ENCODE measurements at regions not wholly inside any gene's neighbourhood (a gene's known extent, or its start where the extent isn't known, plus 50 kb on each side); places are given as distances from the start of the nearest gene placed in this dataset.
"Not testable (repeated sequence)": the region's sequence is repeated elsewhere in the genome, so short reads cannot be mapped to it uniquely, and the experiment has no call there.

DNA sequence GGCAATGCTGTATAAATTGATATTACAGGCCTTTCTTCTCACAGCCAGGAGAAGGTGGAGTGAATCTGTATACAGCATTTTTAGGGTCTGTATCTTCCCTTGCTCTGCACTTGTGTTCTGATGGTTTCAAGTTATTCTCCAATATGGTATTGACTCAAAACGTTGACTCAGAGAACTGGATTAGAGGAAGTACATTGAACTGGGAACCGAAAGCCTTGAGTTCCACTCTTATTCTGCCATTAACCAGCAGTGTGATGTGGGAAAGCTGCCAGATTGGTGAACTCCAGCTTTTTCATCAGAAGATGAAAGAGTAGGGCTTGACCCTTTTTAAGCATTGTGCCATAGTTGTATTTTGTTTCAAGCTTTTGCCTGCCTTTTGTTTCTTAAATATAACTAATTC lies 167.7 kb downstream of the SPRY2 start:
- DNase-seq (ENCODE audit: low read depth): no peak

DNA sequence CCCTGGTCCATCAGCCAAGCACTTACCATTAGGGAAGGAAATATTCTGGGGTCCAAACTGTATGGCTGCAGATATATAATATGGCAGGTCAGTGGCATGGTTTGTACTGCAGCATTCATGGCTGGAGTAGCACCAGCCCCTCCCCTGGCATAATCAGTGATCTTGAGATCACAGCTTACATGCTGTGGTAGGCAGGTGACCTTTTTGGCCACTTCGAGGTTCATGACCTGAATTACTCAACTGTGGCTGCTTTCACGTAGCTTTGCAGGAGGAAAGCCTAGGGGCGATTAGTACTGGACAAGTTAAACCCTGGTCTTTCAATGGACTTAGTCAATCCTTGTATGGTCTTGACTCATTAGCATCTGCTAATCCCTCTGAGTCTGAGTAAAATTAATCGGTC lies 169.8 kb downstream of the SPRY2 start:
- DNase-seq (ENCODE audit: low read depth): peak; percentile 43

DNA sequence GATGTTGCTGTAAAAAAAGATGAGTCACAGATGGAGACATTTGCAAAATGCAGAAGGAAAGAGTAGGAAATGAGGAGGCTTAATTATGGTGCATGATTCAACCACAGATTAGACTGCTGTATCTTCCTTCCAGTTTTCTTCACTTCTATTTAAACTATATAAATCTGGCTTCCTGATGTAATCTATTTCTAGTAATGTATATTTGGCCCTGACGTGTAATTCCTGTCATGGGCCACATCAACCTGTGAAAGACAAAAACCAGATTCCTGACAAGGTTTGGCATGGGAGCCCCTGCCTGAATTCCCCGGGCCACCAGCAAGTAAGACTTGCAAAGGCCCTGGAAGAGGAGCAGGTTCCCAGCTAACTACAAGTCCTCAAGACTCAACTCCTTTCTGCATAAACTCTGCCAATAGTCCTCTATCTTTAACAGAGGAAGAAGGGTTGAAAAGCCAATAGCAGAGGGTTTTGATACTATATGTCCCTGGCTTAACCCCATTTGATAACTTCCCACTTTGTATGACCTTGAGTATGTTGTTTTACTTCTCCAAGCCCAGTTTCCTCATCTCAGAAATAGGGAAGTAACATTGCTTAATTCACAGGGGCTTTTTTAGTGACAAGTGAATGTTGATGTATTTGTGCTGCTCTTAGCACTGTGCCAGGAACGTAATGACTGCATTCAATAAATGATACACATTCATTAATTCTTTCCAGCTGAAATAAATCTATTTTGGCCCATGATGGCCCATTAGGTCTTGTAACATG lies 172.7 kb downstream of the SPRY2 start:
- DNase-seq (ENCODE audit: low read depth): peak; percentile 42

DNA sequence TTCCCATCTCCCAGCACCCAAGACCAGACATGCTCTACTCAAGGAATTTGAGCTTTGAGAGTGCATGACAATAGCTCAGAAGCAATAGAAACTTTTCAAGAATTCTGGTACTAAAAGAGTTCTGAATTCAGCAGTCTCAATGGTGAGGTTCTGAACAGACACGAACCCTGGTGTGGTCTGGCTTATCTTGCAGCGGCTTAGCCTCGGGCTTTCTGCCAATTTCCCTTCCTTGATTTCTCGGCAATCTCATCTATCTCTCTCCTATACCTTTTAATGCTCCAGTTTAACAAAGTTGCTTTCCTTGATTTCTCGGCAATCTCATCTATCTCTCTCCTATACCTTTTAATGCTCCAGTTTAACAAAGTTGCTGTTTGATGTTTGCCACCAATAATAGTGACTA lies 174.6 kb downstream of the SPRY2 start:
- no peak for DNase-seq (ENCODE audit: low read depth)

DNA sequence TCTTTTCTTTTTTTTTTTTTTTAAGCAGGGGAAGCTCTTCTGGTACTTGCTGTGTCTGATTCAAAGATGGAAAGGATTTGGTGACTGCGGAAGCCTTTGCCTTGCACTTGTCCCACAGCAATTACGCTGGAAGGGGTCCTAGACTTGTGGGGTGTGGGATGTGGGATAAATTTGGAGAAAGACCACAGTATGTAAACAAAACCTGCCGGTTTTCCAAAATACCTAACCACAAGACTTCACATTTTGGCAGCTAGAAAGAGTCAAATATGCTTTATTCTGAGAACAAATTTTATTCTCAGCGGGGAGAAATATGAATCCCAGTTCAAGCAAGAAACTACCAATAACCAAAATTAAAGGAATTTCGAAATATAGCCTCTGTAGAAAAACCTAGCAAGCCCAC lies 176.5 kb downstream of the SPRY2 start:
- DNase-seq (ENCODE audit: low read depth): no peak

DNA sequence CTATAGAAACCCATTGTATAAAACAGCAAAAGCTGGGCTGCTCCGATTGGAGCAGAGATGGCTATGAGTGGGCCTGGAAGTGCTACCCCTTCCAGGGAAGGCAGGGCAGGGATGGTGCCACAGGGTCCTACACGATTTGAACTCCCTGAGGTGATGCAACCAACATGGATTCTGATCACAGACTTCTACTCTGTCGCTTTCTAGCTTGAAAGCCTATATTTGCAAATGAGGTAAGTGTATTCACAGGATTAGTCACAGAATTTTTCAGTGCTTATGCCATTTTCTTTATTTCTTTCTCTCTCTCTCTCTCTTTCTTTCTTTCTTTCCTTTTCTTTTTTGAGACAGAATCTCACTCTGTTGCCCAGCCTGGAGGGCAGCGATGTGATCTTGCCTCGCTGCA lies 179.0 kb downstream of the SPRY2 start:
- peak; percentile 8 for DNase-seq (ENCODE audit: low read depth)

DNA sequence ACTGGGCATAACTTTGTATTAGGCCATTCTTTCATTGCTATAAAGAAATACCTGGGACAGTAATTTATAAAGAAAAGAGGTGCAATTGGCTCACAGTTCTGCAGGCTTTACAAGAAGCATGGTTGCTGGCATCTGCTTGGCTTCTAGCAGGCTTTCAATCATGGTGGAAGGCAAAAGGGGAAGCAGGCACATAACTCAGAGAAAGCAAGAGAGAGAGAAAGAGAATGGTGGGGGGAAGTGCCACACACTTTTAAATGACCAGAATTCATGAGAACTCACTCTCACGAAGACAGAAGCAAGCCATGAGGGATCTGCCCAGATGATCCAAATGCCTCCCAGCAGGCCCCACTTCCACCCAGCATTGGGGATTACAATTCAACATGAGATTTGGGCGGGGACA lies 179.7 kb downstream of the SPRY2 start:
- DNase-seq (ENCODE audit: low read depth): no peak

DNA sequence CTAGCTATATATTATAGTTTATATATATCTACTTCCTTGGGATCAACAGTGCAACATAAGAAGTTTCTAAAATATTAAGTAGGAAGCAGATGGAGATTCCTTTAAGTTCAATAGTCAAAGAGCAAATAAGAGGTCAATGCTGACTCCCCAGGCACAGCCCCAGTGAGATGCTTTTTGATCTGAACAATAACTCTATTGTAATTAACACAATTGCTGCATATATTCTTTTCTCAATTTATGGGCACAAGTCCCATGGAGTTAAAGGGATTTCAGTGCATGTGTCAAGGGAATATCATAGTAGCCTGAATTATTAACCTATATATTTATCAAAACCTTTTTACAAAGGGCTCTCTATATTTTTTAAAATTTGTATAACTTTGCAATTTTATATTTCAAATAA lies 180.8 kb downstream of the SPRY2 start:
- DNase-seq (ENCODE audit: low read depth): no peak

DNA sequence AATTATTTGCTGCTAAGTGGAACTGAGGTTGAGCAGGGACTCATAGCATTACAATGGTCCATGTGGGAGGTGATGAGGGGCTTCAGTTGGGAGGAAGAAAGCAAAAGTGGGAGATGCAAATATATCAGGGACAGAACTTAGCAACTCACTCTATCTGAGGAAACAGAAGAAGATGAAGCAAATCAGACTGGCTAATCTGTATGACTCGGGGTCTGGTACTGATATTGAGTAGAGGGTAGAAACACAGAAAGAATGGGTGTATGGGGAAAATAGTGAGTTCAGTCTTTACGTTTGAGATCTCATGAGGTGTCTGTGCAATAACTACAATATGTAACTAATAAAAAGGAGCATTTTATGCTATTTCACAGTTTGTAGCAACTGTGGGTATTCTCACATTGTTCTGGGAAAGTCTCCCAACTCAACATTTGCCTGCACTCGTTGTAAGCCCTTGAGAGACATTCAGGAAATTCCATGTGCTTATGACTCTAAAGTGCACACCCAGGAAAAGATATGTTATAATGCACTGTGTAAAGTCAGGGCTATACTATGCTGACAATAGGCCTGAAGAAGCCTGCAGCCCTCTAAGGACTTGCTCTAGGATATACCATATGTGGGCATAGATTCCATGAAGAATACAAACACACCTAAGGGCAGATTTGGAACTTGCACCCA lies 183.5 kb downstream of the SPRY2 start:
- DNase-seq (ENCODE audit: low read depth): no peak

DNA sequence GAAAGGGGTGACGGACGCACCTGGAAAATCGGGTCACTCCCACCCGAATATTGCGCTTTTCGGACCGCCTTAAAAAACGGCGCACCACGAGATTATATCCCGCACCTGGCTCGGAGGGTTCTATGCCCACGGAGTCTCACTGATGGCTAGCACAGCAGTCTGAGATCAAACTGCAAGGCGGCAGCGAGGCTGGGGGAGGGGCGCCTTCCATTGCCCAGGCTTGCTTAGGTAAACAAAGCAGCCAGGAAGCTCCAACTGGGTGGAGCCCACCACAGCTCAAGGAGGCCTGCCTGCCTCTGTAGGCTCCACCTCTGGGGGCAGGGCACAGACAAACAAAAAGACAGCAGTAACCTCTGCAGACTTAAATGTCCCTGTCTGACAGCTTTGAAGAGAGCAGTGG lies 188.8 kb downstream of the SPRY2 start:
- not testable (repeated sequence) for DNase-seq (ENCODE audit: low read depth)

DNA sequence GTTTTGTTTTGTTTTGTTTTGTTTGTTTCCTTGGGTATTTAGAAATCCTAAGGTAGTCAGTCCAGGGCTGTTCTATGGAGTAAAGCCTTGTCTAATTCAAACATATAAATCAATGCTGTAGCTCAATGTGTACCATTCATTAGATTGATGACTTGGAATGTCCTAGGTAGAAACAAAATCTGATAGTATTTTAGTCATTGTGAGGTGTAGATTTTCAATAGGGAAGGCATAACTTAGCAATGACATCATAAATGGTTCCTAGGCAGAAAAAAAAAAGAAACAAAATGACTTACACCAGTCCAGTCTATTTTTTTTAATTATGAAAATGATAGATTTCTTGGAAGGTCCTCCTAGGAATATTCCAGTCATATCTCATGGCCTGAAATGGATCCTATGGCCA lies 189.9 kb downstream of the SPRY2 start:
- peak; percentile 53 for DNase-seq (ENCODE audit: low read depth)

DNA sequence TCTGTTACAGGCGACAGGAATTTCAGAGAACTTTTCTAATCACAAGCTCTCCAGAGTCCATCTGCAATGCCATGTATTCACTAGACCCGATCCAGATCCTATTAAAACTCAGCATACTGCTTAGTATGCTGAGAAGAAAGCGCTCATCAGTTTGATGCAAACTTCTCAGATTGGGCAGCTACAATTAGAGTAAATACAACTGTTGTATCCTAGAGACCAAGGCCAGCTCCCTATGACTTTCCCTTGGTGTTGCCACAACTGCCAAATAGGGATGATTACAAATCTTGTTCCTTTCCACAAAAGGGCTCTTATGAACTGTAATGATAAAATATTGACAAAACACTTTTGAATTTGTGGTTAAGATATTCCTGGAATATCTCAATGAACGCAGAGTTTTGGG lies 191.2 kb downstream of the SPRY2 start:
- DNase-seq (ENCODE audit: low read depth): no peak

DNA sequence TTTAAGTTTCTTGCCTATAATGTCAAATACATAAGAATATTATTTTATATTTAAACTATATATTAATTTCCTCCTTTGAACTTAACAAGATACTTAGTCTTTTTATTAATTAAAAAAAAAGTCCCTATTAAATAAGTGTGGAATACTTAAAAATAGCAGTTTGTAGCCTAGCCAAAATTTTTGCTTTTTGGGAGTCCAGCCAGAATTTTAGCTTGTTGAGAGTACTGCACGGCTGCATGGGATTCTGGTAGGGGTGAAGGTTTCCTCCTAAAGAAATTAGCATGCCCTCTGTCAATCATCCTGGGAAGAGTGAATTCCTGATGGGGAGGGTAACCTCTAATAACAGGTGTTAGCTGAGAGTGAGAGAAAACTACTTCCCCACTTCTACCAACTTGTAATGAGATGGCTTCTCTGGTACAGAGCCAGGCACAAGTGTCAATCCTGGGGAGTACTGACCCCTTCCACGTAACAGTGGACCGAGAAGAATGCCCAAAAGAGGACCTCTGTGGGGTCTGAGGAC lies 195.7 kb downstream of the SPRY2 start:
- DNase-seq (ENCODE audit: low read depth): no peak

DNA sequence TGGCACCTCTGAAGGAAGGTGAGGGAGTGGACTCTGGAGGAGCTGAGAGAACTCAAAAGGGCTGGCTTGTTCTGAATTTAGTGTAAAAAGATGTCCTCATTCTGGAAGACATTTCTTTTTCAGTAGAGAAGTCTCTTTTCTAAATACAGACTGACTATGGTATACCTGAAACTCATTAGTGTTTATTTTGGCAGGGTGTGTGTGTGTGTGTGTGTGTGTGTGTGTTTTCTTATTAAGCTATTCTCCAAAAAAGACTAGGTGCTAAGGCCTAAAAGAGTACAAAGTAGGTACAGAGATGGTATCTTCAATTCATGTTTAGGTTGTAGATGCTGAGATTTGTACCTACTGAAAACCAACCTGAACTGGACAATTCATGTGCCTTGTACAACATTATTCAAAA lies 196.4 kb downstream of the SPRY2 start:
- DNase-seq (ENCODE audit: low read depth): no peak

DNA sequence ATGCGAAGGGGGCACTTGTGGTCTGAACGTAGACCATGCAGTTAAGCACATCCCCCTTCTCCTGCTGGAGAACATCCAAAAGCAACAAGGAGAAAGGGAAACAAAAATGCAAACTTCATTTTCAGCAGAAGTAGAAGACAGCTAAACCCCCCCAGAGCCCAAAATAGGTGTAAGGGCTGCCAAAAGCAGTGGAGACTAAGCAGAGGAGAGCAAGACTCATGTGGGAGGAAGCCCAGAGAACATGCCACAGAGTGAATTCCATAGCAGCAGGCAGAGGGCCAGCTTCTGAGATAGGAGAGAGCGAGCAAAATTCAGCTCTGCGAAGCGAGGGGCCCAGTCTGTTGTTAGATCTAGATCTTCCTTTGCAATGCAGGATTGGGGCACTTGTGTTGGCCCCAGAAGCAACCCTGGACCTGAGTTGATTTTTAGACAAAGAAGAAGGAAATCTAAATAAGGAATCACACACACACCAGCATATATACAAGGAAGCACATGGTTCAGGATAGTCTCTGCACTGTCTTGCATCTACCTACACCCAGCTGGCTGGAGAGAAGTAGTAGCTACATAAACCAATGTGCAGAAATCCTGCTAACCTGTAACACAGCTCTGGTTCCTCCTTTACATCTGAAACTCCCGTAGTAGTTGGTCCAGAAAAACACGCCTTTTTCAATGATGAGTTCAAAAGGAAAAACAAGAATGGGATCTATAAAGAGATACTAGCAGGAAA lies 199.6 kb downstream of the SPRY2 start:
- DNase-seq (ENCODE audit: low read depth): no peak

DNA sequence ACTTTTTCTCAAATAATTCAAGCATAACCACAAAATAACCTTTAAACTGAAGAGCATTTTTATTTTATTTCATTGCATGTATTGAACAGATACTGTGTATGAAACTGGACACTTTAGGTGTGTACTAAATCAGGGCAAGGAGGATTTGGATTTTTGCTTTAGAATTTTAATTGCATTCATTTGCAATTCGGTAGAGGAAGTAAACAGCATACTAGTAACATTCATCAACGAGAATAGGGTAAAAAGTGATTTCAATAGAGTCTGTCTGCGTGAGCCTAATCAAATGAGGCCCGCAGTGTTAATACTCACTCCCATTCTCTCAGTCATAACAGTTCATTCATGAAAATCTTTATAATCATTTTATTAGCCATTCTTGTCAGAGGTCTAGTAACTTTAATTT lies 200.2 kb downstream of the SPRY2 start:
- DNase-seq (ENCODE audit: low read depth): no peak

DNA sequence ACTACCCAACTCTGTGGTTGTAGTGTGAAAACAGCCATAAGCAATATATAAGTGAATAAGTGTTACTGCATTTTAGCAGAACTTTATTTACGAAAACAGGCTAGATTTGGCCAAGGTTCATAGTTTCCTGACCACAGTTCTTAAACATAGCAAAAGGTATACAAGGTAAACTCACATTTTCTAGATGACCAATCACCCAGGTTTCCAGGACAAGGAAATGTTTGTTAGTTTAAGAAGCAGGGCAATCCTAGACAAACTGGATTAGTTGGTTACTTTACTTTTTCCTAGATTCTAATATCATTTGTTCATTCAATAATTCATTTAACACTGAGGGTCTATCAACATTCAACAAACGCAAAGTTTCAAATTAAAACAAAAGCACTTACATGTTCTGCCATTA lies 201.7 kb downstream of the SPRY2 start:
- no peak for DNase-seq (ENCODE audit: low read depth)

DNA sequence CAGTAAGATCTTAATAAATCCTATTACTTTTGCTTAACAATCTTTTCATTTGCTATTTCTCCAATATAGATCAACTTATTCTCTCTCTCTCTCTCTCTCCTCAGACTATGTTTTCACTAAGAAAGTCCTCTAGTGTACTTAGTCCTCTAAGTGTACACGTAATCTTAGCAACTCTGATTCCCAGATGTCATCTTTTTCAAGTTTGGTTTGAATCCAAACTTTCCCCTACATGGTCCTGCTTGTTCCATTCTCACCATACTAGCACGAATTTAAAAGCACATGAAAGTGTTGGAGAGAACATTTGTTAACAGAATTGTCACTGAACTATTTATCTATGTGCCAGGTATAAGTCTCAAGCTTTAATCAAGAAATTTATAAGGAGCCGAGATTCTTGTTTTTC lies 202.9 kb downstream of the SPRY2 start:
- DNase-seq (ENCODE audit: low read depth): no peak

DNA sequence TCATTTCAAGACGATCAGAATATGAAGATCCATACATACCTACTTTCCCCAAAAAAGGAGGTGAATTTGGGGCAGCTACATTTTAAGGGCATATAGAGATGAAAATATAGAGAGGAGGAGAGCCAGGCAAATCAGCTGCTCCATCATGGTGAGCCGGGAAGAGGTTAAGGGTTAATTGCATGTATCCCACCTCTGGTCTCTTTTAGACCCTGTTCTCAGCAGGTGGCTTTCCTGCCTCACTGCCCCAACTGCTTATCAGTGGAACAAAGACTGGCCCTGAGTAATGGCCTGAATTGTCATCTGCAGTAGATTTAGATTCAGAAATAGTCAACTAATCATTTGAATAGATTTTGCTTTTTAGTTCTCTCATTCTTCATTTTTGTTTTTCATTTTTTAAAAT lies 206.6 kb downstream of the SPRY2 start:
- DNase-seq (ENCODE audit: low read depth): no peak

DNA sequence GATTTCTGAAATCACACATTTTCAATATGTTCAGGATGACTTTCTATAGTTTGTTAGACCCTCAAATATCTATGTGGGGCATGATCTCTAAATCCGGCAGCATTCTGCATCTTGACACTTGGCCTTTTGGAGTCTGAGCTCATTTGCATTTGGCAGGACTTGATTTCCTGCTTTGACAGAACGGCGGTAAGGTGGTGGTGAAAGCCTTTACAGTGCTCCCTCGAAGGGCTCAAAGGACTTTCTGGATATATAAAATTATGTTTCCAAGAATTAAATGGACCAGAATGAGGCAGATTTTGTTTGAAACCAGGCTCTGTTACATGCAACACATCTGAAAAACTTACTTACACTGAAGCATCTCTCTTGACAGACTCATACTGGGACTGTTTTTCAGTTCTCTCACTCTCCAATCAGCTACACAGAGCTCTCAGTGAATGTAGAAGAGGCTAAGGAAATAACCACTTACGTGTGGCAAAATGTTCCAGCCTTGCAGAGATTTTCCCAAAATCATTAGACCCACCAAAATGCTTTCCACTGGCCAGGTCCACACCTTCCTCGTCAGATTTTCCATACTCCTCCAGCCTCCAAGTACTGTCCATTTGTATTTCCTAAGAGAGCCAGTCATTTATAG lies 207.2 kb downstream of the SPRY2 start:
- no peak for DNase-seq (ENCODE audit: low read depth)

DNA sequence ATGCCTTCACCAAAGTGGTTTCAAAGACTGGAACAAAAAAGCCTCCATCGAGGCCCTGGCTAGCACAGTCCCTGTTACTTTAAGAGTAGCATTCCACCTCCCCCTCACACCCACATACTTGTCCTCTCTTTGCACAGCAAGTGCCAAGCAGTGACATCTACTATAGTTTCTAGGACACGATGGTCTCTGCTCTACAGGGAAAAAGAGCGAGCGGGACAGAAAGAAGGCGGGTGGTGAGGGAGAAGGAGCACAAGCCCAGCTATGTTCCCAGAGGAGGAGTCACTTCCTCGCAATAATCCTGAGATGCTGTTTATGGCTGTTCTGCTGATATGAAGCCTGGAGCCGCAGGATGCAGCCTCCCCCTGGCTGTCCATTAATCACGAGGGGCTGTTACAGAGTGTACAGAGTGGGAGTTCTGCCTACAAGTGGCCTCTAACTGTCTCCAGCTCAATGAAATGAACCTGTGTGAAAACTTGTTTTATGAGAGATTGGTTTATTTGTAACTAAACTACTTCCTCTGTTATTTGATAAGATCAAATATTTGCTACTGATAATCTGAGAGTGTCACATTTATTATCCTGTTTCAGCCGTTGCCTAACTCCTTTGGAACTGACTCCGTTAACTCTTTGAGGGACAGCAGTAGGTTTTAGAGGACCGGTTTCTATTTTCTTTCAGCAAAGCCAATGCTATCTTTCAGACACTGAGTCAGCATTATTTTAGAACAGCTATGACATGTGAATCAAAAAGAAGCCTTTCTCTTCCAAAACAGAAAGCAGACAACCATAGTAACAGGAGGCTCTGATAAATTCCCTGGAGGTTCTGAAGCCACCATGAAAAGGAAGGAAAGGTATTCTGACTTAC lies 208.0 kb downstream of the SPRY2 start:
- peak; percentile 75 for DNase-seq (ENCODE audit: low read depth)

DNA sequence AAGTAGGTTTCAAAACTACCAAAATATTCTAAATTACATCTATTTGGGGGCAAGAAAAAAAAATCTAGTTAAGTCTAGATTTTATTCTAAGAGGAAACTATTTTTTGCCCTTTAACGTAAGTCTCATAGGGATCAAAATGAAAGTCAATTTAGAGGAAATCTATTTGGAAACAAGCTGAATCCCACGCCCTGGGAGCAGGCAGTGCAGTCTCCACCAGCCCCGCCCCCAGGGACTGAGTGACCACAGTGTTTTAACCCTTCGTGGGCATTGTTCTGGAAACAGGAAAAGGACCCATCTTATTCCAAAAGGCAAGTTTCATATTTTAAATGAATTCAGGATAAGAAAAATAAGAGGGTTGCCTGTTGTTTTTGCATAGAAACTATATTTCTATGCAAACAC lies 209.7 kb downstream of the SPRY2 start:
- DNase-seq (ENCODE audit: low read depth): peak; percentile 77

Measured in ELR (cell line).